Activated CD8-positive, alpha-beta T cell treated with anti-CD3 and anti-CD28 coated beads for 36 hours (primary cell): ENCODE measurements at regions not wholly inside any gene's neighbourhood (a gene's known extent, or its start where the extent isn't known, plus 50 kb on each side); places are given as distances from the start of the nearest gene placed in this dataset.

ENCODE experiments used
- ATAC-seq: fragments of 200-7000 bp; cut with Tn5 transposase; one replicate; pipeline ENCODE4 v1.10.0; 2021; ENCODE audit warnings: mild to moderate bottlenecking, moderate library complexity
- CTCF ChIA-PET: fragments of 350-600 bp; sonication (Branson Sonifier 250); formaldehyde crosslinking; loops from one replicate; lab custom pipeline; 2021; ENCODE audit warnings: antibody characterized with exemption; lab: Charles Lee
- POLR2A ChIA-PET: fragments of 350-600 bp; sonication (Branson Sonifier 250); formaldehyde crosslinking; loops from one replicate; lab custom pipeline; 2021; ENCODE audit warnings: antibody characterized with exemption; lab: Charles Lee
- DNase-seq: peaks from one replicate; pipeline ENCODE4 v3.0.0-alpha.2; 2020
- H3K27ac Mint-ChIP-seq: one replicate; pipeline ENCODE4 v1.8.0; 2021; ENCODE audit warnings: mild to moderate bottlenecking, mixed read lengths
- H3K27me3 Mint-ChIP-seq: one replicate; pipeline ENCODE4 v1.8.0; 2021; ENCODE audit warnings: mixed read lengths
- H3K36me3 Mint-ChIP-seq: one replicate; pipeline ENCODE4 v1.8.0; 2021; ENCODE audit warnings: low read depth, mixed read lengths
- H3K4me1 Mint-ChIP-seq: one replicate; pipeline ENCODE4 v1.8.0; 2021; ENCODE audit warnings: low read depth, mixed read lengths
- H3K4me3 Mint-ChIP-seq: one replicate; pipeline ENCODE4 v1.8.0; 2021; ENCODE audit warnings: mild to moderate bottlenecking, moderate library complexity, mixed read lengths
- H3K9me3 Mint-ChIP-seq: one replicate; pipeline ENCODE4 v1.8.0; 2021; ENCODE audit warnings: mixed read lengths
- intact Hi-C: fragments of 100-400 bp; cut with micrococcal nuclease; formaldehyde crosslinking; loops from one replicate; pipeline ENCODE4 v1.10.0; 2022
- TF ChIP-seq, protein P1 (sequence below): fragments of 200-600 bp; IDR thresholded peaks from one replicate; pipeline ENCODE4 v1.8.0; 2022; ENCODE audit warnings: antibody characterized with exemption, mild to moderate bottlenecking

DNA sequence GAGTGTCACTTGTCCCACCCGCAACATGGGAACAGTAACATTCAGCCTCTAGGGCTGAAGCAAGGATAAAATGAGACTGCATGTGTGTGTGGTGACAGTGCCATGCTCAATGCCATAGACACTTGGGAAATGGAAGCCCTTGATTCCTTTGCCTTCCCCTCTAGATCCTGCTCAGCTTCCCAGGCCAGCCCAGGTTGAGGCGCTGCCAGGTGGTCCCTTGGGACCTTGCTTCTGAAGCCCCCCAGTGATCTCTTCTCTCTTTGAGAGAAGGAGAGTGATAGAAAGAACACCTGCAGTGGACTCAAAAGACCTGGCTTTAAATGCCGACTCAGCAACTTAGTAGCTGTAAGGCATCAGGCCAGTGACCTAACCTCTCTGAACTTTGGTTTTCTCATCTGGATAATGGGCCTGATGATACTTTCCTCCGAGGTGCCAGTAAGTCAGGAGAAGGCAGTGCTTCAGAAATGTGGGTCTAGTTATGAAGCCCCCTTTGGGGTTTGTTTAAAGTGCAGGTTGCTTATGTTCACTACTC is 144.5 kb downstream of the RPLP1 start:
- DNase-seq (no peak), ATAC-seq (no peak)
- intact Hi-C loops: no loop called here
- no peak overlapping the region for H3K27ac Mint-ChIP-seq
- CTCF ChIA-PET: no interaction called here
- H3K4me1 Mint-ChIP-seq: peaks cover 4% of the 10 kb centered on the region
- H3K36me3 Mint-ChIP-seq: no peaks in the 10 kb centered on the region
- POLR2A ChIA-PET: no interaction called here
- H3K4me3 Mint-ChIP-seq: no peak overlapping the region
- H3K27me3 Mint-ChIP-seq: peaks cover 9% of the 10 kb centered on the region
- TF ChIP-seq, protein P1, sequence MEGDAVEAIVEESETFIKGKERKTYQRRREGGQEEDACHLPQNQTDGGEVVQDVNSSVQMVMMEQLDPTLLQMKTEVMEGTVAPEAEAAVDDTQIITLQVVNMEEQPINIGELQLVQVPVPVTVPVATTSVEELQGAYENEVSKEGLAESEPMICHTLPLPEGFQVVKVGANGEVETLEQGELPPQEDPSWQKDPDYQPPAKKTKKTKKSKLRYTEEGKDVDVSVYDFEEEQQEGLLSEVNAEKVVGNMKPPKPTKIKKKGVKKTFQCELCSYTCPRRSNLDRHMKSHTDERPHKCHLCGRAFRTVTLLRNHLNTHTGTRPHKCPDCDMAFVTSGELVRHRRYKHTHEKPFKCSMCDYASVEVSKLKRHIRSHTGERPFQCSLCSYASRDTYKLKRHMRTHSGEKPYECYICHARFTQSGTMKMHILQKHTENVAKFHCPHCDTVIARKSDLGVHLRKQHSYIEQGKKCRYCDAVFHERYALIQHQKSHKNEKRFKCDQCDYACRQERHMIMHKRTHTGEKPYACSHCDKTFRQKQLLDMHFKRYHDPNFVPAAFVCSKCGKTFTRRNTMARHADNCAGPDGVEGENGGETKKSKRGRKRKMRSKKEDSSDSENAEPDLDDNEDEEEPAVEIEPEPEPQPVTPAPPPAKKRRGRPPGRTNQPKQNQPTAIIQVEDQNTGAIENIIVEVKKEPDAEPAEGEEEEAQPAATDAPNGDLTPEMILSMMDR: no peak
- H3K9me3 Mint-ChIP-seq: no peaks in the 10 kb centered on the region

DNA sequence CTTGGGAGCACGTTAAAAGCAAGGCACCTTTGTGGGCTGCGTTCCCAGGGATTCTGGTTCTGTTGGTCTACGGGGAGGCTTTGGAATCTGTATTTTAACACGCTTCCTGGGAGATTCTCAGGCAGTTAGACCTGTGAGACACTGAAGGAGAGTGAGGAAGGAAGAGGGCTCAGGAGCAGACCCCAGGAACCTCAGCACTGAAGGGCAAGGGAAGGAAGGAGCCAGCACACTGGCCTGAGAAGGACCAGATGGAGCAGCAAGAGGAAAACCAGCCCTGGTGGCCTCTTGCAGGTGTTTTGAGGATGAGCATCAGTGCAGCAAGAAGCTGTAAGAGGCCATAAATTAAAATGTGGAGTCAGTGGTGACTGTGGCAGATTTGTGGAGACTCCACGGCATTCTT is 146.7 kb downstream of the RPLP1 start:
- H3K4me1 Mint-ChIP-seq: peaks cover 4% of the 10 kb centered on the region
- no peak for DNase-seq
- H3K27me3 Mint-ChIP-seq: peaks cover 11% of the 10 kb centered on the region
- no peak overlapping the region for H3K27ac Mint-ChIP-seq
- no peak overlapping the region for H3K4me3 Mint-ChIP-seq
- no peaks in the 10 kb centered on the region for H3K9me3 Mint-ChIP-seq
- TF ChIP-seq, protein P1: no peak
- no peaks in the 10 kb centered on the region for H3K36me3 Mint-ChIP-seq
- ATAC-seq: no peak
- ChIA-PET POLR2A (no interaction called here), CTCF (no interaction called here)
- intact Hi-C loops: no loop called here

DNA sequence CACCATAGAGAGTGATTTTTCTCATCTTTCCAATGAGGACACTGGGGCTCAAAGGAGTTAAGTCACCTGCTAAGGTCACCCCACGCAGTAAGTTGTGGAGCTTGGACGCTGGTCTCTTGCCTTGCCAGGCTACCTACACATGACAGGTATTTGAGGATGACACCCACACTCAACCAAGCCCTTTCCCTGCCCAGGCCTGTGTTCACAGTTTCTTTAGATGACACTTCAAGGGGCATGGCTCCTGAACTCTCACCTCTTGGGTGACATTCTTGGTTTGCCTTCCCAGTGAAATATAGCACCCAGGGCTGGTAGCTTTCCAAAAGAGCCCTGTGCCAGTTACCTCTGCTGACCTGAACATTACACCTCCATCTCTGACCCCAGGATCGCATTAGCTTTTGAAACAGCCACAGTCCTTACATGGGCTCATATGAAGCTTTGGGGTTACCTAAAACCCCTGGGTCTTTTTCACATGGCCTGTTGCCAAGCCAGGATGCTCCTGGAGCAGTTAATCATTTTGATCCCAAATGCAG is 148.0 kb downstream of the RPLP1 start:
- ChIA-PET CTCF (no interaction called here), POLR2A (no interaction called here)
- Mint-ChIP-seq H3K36me3 (no peaks in the 10 kb centered on the region), H3K9me3 (no peaks in the 10 kb centered on the region), H3K4me3 (no peak overlapping the region), H3K4me1 (no peaks in the 10 kb centered on the region), H3K27ac (no peak overlapping the region), H3K27me3 (peaks cover 11% of the 10 kb centered on the region)
- intact Hi-C loops: no loop called here
- TF ChIP-seq, protein P1: no peak
- ATAC-seq (no peak), DNase-seq (no peak)

DNA sequence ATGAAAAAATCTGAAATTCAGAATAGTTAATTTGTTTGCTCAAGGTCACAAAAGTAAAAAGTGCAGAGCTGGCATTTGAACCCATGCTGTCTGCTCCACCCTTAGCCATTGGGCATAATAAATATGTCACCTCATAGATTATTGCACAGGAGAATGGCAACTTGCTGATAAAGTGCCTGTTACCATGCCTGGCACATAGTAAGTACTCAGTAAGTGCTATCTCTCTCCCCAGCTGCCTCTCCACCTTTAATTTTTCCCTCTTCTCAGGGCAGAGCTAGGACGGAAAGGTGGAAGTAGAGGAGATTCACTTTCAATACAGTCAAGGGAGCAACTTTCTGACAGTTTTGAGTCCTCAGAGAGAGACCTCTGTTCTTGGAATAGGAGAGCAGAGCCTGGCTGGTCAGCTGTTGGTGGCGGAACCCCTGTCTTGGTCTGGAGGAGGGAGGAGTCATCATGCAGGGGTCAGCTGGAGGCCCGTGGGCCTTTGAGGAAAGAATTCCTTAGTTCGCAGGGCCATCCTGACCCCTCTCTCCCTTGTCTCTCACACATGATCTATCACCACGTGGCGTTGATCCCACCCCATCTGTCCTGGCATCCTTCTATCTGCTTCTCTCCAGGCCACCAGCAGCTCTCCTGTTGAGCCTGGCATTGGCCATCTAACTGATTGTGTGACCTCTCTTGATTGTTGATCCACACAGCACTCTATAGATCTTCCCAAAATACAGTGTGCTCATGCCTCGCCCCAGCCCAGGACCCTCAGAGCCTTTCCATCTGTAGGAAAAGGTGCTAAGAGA is 149.3 kb downstream of the RPLP1 start:
- Mint-ChIP-seq H3K27ac (no peak overlapping the region), H3K9me3 (no peaks in the 10 kb centered on the region), H3K4me1 (peaks cover 5% of the 10 kb centered on the region), H3K4me3 (no peak overlapping the region), H3K27me3 (peaks cover 8% of the 10 kb centered on the region), H3K36me3 (no peaks in the 10 kb centered on the region)
- TF ChIP-seq, protein P1: no peak
- CTCF ChIA-PET: no interaction called here
- no peak for DNase-seq
- POLR2A ChIA-PET: interaction anchor here (0.6 kb wide), 1 partner anchor 387 kb away, joined by 3 read pairs; no protein-coding TSS in a partner anchor
- ATAC-seq: no peak
- intact Hi-C loops: no loop called here

DNA sequence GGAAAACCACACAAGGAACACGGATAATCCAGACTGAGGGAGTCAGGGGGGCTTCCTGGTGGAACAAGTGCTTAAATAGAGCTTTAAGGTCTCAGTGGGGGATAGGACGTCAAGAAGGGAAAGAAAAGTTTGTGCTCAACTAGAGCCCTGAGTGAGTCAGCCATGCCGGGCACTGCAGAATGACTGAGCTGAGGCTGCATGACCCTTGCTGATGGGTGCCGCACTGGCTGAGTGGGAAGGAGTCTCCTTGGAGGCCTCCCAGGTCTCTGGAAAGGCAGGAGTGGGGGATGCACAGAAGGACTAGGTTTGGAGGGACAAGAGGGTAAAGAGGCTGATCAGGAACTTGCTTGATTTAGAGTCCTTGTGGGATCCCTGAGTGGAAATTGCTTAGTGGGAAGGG is 150.3 kb downstream of the RPLP1 start:
- Mint-ChIP-seq H3K9me3 (no peaks in the 10 kb centered on the region), H3K27ac (no peak overlapping the region), H3K4me3 (no peak overlapping the region), H3K4me1 (peaks cover 5% of the 10 kb centered on the region), H3K27me3 (peaks cover 8% of the 10 kb centered on the region), H3K36me3 (no peaks in the 10 kb centered on the region)
- POLR2A ChIA-PET: interaction anchor here (0.6 kb wide), 1 partner anchor 386 kb away, joined by 3 read pairs; no protein-coding TSS in a partner anchor
- CTCF ChIA-PET: no interaction called here
- intact Hi-C loops: no loop called here
- ATAC-seq: no peak
- TF ChIP-seq, protein P1: no peak
- DNase-seq: no peak
